ENCODE measurements at regions not wholly inside any gene's neighbourhood (a gene's known extent, or its start where the extent isn't known, plus 50 kb on each side); places are given as distances from the start of the nearest gene placed in this dataset.

DNA sequence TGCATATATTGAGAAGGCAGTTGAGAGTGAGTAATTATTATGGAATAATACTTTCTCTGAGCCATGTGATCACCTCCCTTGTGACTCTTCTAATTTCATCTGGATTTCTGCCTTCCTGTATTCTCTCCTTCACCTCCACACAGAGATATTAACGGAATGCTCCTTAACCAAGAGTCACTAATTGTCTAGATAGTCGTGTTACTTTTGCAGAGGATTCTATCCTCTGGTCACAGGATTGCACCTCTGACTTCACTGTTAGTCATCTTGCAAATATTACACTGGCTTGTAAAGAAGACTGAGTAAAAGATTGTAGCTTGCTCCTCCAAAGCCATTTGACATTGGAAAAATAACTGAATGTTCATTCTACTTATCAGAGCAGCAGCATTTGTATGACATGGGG lies 160.9 kb downstream of the SH2D1A start:
- Histone ChIP-seq H3K9ac (ENCODE audit: control insufficient read depth, insufficient read depth, low read length) (no peak overlapping the region), H3K27me3 (replicated peaks in 1 of 2; ENCODE audit: control insufficient read depth in 2 of 2, insufficient read depth in 2 of 2, low read length in 1 of 2) (no peaks in the 10 kb centered on the region), H3K4me3 (no peak overlapping the region), H2AFZ (ENCODE audit: control insufficient read depth, low read depth, low read length) (no peak overlapping the region), H3K27ac (ENCODE audit: control insufficient read depth, insufficient read depth) (no peak overlapping the region), H3K36me3 (ENCODE audit: control insufficient read depth in 2 of 2, insufficient read depth in 2 of 2, low read length in 1 of 2) (no peaks in the 10 kb centered on the region), H4K20me1 (ENCODE audit: control insufficient read depth, insufficient read depth) (no peaks in the 10 kb centered on the region), H3K4me2 (ENCODE audit: control insufficient read depth, insufficient read depth) (no peak overlapping the region), H3K79me2 (ENCODE audit: control insufficient read depth, insufficient read depth, low read length) (no peaks in the 10 kb centered on the region), H3K4me1 (ENCODE audit: control insufficient read depth, insufficient read depth, low read length) (no peaks in the 10 kb centered on the region), H3K9me3 (replicated peaks; ENCODE audit: control insufficient read depth, insufficient read depth, low read length) (no peaks in the 10 kb centered on the region)
- ATAC-seq (no peak), FAIRE-seq (no peak), DNase-seq (ENCODE audit: low read depth, low spot score) (no peak)
- ChIA-PET RAD21 (ENCODE audit: unreplicated experiment) (no interaction called here), SMC1A (ENCODE audit: uncharacterized antibody, unreplicated experiment) (no interaction called here), POLR2A (interaction anchor here (1.0 kb wide), 1 partner anchor 9 kb away, joined by 3 read pairs; no protein-coding TSS in a partner anchor), CTCF (no interaction called here)
- BruUV-seq (replicated peaks) = no TSS peak
- TF ChIP-seq PML (IDR thresholded peaks at IDR 0.05; ENCODE audit: low read length) = no peak
- no peak for TF ChIP-seq FOXM1 (IDR thresholded peaks at IDR 0.05; ENCODE audit: low read depth, low read length)
- intact Hi-C loops (cut with micrococcal nuclease; ENCODE audit: unreplicated experiment) = no loop called here
- WGBS (ENCODE audit: insufficient coverage, insufficient replicate concordance, low lambda C conversion rate, missing lambda C conversion rate) = 19% methylated on average over 2 of the region's 2 CpGs
- in situ Hi-C loops (cut with MboI) = no loop called here

DNA sequence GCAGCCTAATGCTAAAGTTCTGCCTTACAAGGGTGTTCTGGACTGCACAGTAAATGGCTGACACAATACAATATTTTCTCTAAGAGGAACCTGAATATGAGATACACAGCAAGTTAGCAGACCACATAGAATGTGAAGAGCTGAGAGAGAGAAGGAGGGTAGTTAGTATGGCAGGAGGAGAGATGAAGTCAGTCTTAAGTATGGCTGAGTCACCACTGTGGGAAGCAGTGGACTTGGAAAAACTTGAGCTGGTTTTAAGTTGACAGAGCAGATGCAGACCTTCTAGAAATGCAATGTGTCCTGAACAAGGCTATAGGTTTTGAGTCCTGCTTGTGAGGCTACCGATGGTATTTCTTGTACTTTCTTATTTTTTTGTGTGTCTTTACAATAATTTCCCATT lies 172.5 kb downstream of the SH2D1A start:
- H3K9me3 ChIP-seq (replicated peaks; ENCODE audit: control insufficient read depth, insufficient read depth, low read length) = no peaks in the 10 kb centered on the region; the same call in 2 of the 3 replicates
- BruUV-seq (replicated peaks) = no TSS peak
- SMC1A ChIA-PET (ENCODE audit: uncharacterized antibody, unreplicated experiment) = interaction anchor here (0.9 kb wide), 1 partner anchor 229 kb away, joined by 3 read pairs; no protein-coding TSS in a partner anchor
- POLR2A ChIA-PET = no interaction called here
- no peaks in the 10 kb centered on the region for H3K36me3 ChIP-seq (ENCODE audit: control insufficient read depth in 2 of 2, insufficient read depth in 2 of 2, low read length in 1 of 2)
- ATAC-seq = no peak
- intact Hi-C loops (cut with micrococcal nuclease; ENCODE audit: unreplicated experiment) = no loop called here
- no peak for DNase-seq (ENCODE audit: low read depth, low spot score)
- FAIRE-seq = no peak
- no peaks in the 10 kb centered on the region for H3K27me3 ChIP-seq (replicated peaks in 1 of 2; ENCODE audit: control insufficient read depth in 2 of 2, insufficient read depth in 2 of 2, low read length in 1 of 2)
- in situ Hi-C loops (cut with MboI) = no loop called here
- H4K20me1 ChIP-seq (ENCODE audit: control insufficient read depth, insufficient read depth) = no peaks in the 10 kb centered on the region
- H3K27ac ChIP-seq (ENCODE audit: control insufficient read depth, insufficient read depth) = no peak overlapping the region
- CTCF ChIA-PET = no interaction called here
- RAD21 ChIA-PET (ENCODE audit: unreplicated experiment) = no interaction called here
- WGBS (ENCODE audit: insufficient coverage, insufficient replicate concordance, low lambda C conversion rate, missing lambda C conversion rate) = 6% methylated on average over 1 of the region's 1 CpG
- H2AFZ ChIP-seq (ENCODE audit: control insufficient read depth, low read depth, low read length) = no peak overlapping the region
- H3K4me3 ChIP-seq = no peak overlapping the region
- TF ChIP-seq BACH1 (IDR thresholded peaks at IDR 0.05; ENCODE audit: borderline replicate concordance) (no peak), IKZF1 (conservative IDR thresholded peaks at IDR 0.05) (no peak), EP300 (IDR thresholded peaks at IDR 0.05; ENCODE audit: borderline replicate concordance in 1 of 2, control insufficient read depth in 1 of 2, low read depth in 2 of 2, low read length in 2 of 2) (no peak), GABPA (IDR thresholded peaks at IDR 0.05; ENCODE audit: low read depth) (no peak), SMAD5 (IDR thresholded peaks at IDR 0.05; ENCODE audit: low read depth) (no peak), IRF5 (IDR thresholded peaks at IDR 0.05; ENCODE audit: borderline replicate concordance) (no peak), SRF (IDR thresholded peaks at IDR 0.05; ENCODE audit: low read depth in 2 of 2, low read length in 2 of 2) (no peak), CEBPB (IDR thresholded peaks at IDR 0.05; ENCODE audit: borderline replicate concordance in 1 of 2, low read depth in 2 of 2, low read length in 2 of 2) (no peak), NFXL1 (IDR thresholded peaks at IDR 0.05; ENCODE audit: borderline replicate concordance) (no peak)
- TF ChIP-seq, protein P1, sequence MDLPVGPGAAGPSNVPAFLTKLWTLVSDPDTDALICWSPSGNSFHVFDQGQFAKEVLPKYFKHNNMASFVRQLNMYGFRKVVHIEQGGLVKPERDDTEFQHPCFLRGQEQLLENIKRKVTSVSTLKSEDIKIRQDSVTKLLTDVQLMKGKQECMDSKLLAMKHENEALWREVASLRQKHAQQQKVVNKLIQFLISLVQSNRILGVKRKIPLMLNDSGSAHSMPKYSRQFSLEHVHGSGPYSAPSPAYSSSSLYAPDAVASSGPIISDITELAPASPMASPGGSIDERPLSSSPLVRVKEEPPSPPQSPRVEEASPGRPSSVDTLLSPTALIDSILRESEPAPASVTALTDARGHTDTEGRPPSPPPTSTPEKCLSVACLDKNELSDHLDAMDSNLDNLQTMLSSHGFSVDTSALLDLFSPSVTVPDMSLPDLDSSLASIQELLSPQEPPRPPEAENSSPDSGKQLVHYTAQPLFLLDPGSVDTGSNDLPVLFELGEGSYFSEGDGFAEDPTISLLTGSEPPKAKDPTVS (IDR thresholded peaks at IDR 0.05; ENCODE audit: low read depth, low read length) = no peak
- H3K4me2 ChIP-seq (ENCODE audit: control insufficient read depth, insufficient read depth) = no peak overlapping the region
- H3K79me2 ChIP-seq (ENCODE audit: control insufficient read depth, insufficient read depth, low read length) = no peaks in the 10 kb centered on the region
- H3K9ac ChIP-seq (ENCODE audit: control insufficient read depth, insufficient read depth, low read length) = no peak overlapping the region
- H3K4me1 ChIP-seq (ENCODE audit: control insufficient read depth, insufficient read depth, low read length) = no peaks in the 10 kb centered on the region
